HEK293 (cell line): ENCODE measurements at regions not wholly inside any gene's neighbourhood (a gene's known extent, or its start where the extent isn't known, plus 50 kb on each side); places are given as distances from the start of the nearest gene placed in this dataset.

ENCODE experiments used
- IKZF3 ChIP-seq: fragments of 450-650 bp; IDR thresholded peaks from 2 replicates; pipeline ENCODE4 v1.5.0; 2018; ENCODE audit warnings: missing biosample characterization, mild to moderate bottlenecking, missing genetic modification characterization, moderate library complexity

DNA sequence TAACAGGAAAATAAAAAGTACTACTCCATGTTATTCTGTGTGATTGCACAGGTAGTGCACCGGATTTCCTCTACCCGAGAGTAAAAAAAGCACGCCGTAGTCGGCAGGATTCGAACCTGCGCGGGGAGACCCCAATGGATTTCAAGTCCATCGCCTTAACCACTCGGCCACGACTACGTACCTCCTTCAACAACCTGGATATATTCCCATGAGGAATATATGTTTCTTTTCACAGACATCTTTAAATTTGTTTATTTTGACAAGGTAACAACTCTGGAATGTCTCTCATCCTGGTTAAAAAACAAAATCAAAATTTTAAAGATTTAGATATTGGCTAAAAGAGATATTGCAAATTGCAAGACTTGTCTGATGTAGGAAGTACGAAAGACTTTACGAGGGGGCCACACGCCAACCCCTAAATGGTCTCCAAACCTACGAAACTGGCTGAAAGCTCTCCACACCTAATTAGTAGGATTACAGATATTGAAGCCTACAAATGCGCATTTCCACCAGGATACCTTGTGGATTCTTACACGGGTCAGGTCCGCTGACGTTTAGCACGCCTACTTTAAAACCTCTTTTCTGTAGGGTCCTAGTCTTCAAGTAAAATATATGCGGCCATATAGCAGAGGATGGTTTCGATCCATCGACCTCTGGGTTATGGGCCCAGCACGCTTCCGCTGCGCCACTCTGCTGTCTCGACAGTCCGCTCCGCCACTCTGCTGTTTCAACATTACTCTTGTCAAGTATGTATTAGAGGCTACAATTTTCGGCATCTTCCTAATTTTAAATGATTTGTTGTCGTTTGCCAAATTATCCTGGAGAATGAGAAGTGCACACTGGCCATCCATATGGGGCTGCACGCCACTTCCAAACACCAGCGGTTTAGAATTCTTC is 52.2 kb upstream of the BTN3A2 start (continued):
- TF ChIP-seq IKZF3, result peak; percentile 98
- TF ChIP-seq, all 188 proteins: peak for 61
